ENCODE measurements at regions not wholly inside any gene's neighbourhood (a gene's known extent, or its start where the extent isn't known, plus 50 kb on each side); places are given as distances from the start of the nearest gene placed in this dataset.

DNA sequence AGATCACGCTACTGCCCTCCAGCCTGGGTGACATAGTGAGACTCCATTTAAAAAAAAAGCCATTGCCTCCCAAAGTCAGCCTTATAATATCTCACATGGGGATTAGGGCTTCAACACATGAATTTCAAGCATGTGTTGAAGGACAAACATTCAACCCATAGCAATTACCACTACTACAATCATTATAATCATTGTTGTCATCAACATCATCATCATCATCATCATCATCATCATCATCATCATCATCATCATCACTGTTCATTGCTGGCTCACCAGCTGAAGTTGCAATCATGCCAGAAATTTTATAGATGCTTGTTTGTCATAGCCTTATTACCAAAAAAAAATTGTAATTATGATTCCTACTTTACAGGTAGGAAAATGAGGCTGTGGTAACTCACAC is 762.9 kb downstream of the METTL15 start:
- DNase-seq = no peak

DNA sequence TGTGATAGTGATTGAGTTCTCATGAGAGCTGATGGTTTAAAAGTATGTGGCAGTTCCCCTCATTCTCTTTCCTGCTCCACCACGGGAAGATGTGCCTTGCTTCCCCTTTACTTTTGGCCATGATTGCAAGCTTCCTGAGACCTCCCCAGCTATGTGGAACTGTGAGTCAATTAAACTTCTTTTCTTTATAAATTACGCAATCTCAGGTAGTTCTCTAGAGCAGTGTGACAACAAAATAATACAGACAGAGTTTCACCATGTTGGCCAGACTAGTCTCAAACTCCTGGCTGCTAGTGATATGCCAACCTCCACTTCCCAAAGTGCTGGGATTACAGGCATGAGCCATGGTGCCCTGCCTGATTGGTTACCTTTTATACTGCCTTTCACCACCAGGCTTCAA is 755.2 kb downstream of the METTL15 start:
- DNase-seq = no peak

DNA sequence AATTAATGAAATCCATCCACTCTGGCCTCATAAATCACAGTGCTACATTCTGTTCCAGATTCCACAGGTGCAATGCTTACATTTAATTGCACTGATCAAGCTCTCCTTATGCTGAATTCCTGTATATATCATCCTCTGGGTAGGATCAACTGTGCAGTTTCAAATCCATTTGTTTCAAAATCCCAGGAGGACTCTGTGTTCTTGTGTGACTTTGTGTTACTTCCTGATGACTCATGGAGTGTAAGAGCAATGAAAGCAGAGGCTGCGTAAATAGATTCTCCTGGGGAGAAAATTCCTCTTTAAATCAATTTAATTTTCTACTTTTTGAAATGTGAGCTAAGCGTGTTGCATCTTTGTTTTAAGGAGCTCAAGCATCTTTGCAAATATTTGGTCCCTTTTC is 752.7 kb downstream of the METTL15 start:
- DNase-seq = no peak

DNA sequence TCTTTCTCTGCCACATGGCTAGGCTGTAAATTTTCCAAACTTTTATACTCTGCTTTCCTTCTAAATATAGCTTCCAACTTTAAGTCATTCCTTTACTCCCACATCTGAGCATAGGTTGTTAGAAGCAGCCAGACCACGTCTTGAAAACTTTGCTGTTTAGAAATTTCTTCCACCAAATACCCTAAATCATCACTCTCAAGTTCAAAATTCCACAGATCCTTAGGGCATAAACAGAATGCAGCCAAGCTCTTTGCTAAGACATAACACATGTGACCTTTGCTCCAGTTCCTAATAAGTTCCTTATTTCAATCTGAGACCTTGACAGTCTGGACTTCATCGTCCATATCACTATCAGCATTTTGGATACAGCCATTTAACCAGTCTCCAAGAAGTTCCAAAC is 749.9 kb downstream of the METTL15 start:
- DNase-seq = no peak

DNA sequence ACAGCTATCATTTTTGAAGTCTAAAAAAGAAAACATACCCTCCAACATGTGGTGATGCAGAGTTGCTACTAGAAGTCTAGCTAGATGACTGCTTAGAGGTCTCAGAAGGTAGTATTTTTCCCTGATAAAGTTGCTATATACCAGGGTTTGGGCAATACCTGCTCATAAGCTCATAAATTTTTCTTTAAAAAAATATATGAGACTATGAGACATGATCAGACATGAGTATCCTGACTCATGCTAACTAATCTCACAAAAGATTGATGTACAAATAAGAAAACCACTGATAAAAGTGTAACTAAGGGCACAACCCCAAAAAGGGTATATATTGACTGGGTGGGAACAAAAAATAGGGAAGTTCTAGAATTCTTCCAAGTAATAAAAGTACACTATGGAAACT is 740.9 kb downstream of the METTL15 start:
- no peak for DNase-seq

DNA sequence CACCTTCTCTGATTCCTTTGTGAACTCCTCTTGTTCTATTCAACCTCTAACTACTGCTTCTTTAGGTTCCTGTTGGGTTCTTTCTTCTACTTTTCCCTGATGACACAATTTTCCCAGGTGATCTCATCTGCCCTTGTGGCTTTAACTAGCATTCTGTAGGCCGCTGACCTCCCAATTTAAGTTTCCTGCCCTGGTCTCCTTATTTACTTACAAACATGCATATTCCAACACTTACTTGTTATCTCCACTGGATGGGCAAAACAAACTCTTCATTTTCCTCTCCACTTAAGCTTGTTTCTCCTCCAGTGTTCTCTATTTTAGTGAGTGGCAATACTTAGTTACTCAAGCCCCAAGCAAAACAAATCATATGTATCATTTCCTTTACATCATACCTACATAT is 734.5 kb downstream of the METTL15 start:
- no peak for DNase-seq

DNA sequence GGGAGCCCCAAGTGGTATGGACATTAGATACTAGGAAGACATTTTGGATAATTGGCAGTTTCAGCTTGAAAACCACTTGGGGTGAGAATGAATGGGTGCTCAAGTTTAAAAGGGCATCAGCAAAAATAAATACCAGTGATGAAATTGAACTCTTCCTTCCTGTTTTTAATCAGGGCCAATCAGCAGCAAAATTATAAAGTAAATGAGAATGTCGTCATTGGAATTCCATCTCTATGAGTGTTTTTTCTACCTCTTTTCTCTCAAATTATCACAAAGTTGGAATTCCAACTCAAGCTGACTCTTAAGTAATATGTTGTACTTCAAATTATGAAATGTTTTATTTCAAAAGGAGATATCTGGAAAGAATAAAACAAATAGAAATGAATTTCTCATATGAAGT is 730.6 kb downstream of the METTL15 start:
- DNase-seq = no peak

DNA sequence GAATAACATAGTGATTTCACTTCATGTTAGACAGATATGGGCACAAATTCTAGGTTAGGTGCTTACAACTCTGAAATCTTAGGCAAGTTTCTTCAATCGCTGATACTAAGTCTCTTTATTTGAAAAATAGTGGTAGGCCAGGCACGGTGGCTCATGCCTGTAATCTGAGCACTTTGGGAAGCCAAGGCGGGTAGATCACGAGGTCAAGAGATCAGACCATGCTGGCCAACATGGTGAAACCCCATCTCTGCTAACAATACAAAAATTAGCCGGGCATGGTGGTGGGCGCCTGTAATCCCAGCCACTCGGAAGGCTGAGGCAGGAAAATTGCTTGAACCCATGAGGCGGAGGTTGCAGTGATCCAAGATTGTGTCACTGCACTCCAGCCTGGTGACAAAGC is 729.4 kb downstream of the METTL15 start:
- DNase-seq = no peak

DNA sequence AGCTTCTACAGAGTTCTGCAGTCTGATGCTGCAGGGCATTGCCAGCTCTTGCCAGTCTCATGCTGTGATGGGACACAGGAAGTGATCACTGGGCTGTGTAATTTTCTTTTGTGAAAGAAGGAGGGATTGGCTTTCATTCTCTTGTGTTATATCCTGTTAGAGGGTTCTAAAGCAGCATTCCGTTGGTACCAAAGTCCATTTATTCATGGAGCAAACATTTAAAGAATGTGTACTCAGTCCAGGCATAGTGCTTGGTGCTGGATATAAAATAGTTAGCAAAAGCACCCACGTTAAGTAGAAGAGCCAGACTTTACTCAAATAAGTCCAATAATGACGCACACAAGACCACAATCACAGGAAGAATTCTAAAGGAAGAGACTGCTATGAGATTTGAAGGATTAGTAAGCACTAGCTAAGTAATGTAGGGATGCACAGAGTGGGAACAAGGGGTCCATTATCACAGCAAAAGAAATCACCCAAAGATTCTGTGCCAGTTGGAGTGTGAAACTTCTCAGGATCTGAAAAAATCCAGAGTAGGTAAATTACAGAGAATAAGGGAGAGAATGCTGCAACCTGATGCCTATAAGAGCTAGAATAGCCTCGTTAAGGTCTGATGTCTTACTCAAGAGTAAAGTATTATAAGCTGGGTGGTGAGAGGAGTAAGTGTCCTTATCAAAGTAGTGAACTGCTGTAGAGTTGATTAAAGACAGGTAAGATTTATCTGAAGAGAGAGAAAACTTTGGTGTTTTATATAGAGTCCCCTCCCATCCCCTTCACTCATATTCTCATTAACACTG is 728.3 kb downstream of the METTL15 start:
- no peak for DNase-seq

DNA sequence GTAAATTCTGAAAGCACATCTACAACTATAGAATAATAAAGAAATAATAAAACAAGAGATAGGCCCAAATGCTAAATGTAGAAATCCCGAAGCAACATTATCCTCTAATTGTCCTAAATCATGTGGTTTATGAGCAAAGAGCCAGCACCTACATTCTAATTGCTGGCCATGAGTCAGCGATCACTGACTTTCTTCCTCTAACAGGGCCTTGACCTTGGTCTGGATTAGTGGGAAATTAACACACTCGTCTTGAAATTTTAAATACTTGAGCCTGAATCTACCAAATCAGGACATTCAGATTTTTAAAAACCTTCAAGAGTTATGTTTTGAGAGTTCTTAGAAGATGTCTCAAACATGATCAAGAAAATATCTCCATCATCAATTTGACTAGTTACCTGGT is 727.6 kb downstream of the METTL15 start:
- no peak for DNase-seq

DNA sequence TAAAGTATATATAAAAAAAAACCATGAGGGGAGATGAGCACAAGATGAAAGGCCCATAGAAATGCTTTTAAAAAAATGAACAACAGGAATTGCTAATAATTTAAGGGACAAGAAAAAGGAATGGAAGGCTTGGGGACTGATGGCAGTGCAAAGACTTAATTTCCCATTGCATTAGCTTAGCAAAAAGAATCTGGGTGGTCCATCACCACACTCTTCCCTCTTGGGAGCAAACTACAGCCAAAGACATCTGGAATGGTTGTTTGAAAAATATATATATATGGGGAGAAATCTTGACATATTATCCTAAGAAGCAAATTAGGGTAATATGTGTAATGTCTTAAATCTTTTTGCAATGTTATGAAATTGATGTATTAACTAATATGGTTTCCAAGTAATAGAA is 727.1 kb downstream of the METTL15 start:
- DNase-seq = no peak

DNA sequence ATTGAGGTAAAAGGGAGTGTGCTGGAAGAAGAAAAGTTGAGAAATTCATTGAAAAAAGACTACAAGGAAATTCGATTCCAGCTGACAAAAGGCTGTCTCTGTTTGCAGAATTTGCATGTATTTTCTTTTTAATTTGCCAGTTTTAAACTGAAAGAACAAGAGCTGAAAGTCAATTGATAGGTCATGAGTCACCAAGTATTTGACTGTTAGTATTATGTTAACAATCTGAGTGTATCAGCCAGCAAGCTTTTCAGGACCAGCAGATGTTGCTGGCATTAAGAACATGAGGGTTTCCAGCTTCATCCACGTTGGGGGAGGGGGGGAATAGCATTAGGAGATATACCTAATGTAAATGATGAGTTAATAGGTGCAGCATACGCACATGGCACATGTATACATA is 726.7 kb downstream of the METTL15 start:
- DNase-seq = no peak

DNA sequence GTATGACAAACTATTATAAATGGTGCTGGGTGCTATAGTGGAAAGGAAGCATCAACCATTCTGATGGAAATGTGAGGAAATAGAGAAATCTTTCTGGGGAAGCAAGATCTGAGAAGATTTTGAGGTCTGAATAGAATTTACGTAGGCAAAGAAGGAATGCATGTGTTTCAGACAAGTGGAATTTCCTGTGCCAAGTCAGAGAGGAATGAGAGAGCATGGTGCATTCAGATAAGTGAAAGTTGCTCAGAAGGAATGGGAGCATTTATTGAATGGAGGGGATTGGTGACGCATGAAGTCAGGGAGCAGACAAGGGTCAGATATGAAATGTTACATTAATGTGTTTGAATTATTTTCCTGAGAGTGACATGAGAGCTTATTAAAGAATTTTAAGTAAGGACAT is 725.5 kb downstream of the METTL15 start:
- DNase-seq = no peak

DNA sequence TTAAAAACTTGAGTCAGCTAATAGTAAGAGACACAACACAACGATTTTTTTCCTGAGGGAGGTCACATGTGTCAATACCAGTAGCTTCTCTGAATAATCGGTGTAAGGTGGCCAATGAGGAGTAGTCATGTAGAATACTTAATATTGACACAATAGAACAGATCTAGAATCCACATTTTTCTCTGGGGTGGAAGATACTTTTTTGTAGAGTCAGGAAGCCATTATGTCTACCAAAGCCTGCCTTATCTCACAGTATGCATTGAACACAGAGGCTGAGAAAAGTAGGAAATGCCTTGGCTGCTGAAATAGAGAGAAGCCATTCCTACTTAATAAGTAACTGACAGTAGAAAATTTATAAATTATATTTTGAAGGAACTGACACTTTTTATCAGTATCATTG is 725.0 kb downstream of the METTL15 start:
- DNase-seq = no peak

DNA sequence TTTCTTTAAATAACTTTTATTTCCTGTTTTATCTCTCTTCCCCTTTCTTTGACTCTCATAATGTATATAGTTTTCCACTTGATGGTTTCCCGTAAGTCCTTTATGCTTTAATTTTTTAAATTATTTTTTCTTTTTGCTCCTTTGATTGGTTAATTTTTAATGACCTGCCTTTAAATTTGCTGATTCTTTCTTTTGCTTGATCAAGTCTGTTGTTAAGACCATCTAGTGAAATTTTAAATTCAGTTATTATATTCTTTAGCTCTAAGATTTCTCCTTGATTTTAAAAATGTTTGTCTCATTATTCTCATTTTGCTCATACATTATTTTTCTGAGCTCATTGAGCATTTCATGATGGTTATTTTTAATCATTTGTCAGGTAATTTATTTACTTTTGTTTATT is 718.6 kb downstream of the METTL15 start:
- no peak for DNase-seq

DNA sequence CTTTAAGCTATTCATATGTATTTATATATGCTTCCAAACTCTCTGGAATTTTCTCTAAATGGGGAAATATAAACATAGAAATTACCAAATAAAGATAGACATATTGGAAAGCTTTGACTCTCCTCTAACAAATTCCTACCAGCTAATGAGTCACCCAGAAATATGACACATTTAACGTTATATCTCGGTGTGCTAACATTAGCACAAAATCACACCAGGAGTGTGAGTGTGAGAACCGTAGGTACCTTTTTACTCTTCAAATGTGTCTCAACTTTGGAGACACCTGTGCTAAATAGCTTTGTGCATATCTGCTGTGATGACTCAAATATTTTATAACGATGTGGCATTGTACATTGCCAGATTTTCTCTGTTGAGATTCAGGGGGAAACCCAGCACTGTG is 714.4 kb downstream of the METTL15 start:
- DNase-seq = no peak

DNA sequence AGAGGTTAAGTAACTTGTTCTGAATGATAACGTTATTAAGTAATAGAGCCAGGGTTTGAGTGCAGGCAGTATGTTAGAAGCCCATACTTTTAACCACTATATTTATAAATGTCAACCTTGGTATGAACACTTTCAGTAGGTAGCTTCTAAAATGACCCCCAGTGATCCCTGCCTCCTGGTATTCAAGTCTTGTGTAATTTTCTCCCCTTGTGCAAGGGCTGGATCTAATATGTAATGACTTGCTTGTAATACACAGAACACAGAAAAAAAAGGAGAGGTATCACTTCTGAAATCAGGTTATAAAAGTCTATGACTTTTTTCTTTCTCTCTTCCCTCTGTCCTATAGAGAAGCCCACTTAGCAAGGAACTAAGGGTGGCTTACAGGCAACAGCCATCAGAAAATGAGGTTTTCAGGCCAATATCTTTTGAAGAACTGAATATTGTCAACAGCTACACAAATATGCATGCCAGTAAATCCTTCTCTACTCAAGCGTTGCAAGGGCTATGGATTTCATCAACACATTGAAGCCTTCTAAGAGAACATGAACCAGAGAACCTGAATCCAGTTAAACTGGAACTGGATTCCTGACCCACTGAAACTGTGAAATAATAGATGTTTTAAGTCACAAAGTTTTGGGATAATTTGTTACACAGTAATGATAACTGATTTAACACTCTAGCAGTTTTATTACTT is 712.3 kb downstream of the METTL15 start:
- no peak for DNase-seq

DNA sequence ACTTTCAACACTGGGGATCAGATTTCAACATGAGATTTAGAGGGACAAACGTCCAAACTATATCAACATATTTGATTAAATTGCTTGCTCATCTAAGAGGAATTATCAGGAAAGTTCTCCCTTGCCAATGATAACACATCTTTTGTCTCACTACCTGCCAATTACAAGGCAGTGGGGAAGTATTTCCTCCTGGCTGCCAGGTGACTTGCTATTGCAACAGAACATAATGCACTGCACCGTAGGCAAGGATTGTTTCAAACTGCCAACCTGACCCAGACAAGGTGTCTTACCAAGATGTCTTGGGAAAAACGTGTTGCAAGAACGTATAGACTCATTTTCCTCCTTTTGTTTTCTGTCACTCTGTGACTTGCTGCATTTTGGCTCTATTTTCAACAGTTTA is 711.6 kb downstream of the METTL15 start:
- DNase-seq = no peak

DNA sequence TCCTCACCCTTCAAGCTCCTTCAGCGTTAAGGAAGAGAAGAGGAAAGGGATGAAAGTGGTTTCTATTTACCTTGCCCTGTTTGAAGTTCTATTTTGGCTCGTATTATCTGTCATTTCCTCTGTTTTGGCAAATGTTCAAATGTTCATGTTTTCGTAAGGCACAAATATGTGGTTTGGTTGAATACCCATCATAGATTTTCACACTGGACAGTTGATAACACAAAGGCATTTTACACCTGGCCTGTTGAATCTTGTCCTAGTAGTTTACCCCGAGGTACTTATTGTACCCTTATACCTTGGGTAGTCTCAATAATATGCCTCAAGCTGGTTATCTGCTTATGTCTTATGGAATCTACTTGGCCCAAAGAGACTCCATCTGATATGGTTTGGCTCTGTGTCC is 706.9 kb downstream of the METTL15 start:
- DNase-seq = no peak

DNA sequence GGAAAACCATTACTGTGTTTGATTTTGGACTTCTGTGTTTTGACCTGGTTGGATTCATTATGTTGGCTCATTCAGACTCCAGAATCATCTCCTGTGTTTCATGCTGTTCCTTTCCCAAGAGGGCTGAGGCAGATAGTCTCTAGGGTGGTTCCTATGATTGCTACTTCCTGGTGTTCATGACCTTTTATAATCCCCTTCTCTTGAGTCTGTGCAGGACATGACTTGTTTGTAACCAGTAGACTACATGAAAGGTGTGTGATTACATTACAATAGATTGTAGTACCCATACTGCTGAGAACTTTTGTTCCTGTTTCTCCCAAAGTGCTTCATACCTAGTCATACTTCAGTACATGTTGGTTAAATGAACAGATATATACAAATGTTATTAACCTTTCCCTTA is 700.6 kb downstream of the METTL15 start:
- no peak for DNase-seq

DNA sequence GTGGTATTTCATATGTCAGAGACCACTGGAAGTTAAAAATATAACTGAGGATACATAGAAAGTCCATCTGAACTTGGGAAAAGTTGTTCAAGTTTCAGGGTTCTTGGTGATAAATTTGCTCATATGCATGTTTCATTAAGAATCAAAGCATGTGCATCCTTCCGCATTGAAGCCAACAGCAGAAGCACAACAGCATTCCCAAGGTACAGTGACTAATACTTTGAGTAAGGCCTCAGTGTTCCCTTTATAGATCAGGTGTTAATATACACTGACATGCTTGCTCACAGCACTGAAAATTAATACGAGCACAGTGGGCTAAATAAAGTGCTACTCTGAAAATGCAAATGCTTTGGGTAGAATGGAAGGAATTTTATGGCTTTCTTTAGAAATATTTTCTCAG is 691.1 kb downstream of the METTL15 start:
- DNase-seq = no peak

DNA sequence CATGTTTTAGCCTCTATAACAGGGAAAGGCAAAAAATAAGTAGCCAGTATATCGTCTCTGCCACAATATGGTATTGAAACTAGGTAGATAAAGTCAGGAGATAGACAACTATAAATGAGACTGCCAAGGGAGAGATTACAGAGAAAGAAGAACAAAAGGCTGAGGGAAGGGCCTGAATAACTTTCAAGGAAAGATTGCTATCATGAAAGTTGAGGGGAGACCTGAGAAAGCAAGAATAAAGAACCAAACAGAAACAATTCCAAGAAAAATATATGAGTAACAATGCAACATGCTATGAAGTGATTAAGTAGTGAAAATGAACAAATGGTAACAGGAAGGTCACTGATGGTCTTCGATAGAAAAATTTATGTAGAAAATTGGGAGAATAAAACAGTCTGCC is 690.1 kb downstream of the METTL15 start:
- no peak for DNase-seq

DNA sequence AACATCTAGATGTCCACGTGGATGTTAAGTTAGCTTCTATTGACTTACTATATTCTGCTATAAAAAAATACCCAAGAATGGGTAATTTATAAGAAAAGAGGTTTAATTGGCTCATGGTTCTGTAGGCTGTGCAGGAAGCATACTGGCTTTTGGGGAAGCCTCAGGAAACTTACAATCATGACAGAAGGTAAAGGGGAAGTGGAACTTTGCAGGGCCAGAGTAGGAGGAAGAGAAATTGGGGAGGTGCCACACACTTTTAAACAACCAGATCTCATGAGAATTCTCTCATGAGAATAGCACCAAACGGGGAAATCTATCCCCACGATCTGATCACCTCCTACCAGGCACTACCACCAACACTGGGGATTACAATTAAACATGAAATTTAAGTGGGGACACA is 689.3 kb downstream of the METTL15 start:
- DNase-seq = no peak

DNA sequence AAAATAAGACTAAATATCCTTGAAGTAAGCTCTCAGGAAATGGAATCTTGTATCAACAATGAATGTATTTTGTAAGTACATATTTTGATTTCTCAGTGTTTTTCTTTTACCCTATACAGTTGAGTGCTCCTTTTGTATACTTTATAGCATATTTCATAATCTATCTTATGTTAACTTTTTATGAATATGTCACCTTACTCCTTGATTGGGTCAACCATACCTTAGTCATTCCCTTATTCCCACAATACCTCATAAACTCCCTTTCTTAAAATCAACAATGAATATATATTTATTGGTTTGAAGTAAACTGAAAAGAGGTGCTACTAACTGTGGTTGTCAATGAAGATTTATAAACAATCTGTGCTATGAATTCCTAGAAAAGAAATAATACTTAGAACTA is 686.2 kb downstream of the METTL15 start:
- no peak for DNase-seq

DNA sequence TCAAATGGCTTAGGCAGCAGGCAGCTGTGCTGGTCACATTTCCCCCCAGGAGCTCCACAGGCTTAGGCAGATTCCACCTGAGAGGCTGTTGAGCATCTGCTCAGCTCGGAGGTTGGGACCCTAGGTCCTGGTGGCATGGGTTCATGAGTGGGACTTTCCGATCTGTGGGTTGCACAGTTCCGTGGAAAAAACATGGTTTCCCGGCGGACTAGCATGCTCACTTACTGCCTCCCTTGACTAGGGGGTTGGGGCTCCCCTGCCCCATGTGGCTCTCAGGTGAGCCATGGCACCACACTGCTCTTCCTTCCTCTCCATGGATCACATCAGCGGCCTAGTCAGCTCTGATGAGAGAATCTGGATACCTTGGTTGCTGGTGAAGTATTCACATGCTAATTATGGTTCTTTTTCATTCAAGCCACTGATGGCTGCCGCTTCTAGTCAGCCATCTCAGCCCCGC is 685.1 kb downstream of the METTL15 start:
- no peak for DNase-seq
